GM10248 (cell line): ENCODE measurements at regions not wholly inside any gene's neighbourhood (a gene's known extent, or its start where the extent isn't known, plus 50 kb on each side); places are given as distances from the start of the nearest gene placed in this dataset.

Experiments
- CTCF ChIA-PET: fragments of 300-600 bp; sonication (Branson Sonifier 250); formaldehyde crosslinking; extraction: SDS; loops from one replicate; lab custom pipeline; 2021; ENCODE audit warnings: antibody characterized with exemption; lab: Yijun Ruan, JAX
- POLR2A ChIA-PET: fragments of 350-650 bp; sonication (Branson Sonifier 250); formaldehyde crosslinking; extraction: SDS; loops from one replicate; lab custom pipeline; 2020; ENCODE audit warnings: antibody characterized with exemption; lab: Yijun Ruan, JAX
- DNase-seq: peaks from one replicate; pipeline ENCODE4 v3.0.0; 2012; ENCODE audit errors: extremely low spot score
- CTCF ChIP-seq: IDR thresholded peaks from 2 replicates; pipeline ENCODE4 v1.5.1; 2012; ENCODE audit warnings: mild to moderate bottlenecking, low read depth; ENCODE audit errors: extremely low read depth, missing control alignments, control extremely low read depth

- ChIA-PET POLR2A (no interaction called here), CTCF (interaction anchor here (1.3 kb wide), 2 partner anchors 9 kb away, joined by 3 read pairs; no protein-coding TSS in a partner anchor)
Observed at GRCh38 chr10:130606001-130606405, 469.8 kb downstream of the GLRX3 start.

GRCh38 chr10:130607366-130607765 is 471.2 kb downstream of the GLRX3 start:
- DNase-seq = no peak
- no peak for TF ChIP-seq CTCF
- POLR2A ChIA-PET = no interaction called here
- CTCF ChIA-PET = interaction anchor here (1.1 kb wide), 1 partner anchor 53 kb away, joined by 3 read pairs; no protein-coding TSS in a partner anchor

More at GRCh38 chr10:130606001-130606405, 469.8 kb downstream of the GLRX3 start:
- no peak for DNase-seq
- TF ChIP-seq CTCF = no peak

- POLR2A ChIA-PET = no interaction called here
- TF ChIP-seq CTCF = no peak
- DNase-seq = no peak
- CTCF ChIA-PET = no interaction called here
Observed at GRCh38 chr10:130611239-130611638, 475.0 kb downstream of the GLRX3 start.

- no peak for DNase-seq
- ChIA-PET CTCF (interaction anchor here (0.9 kb wide), 1 partner anchor 9 kb away, joined by 3 read pairs; no protein-coding TSS in a partner anchor), POLR2A (no interaction called here)
- no peak for TF ChIP-seq CTCF
Observed at GRCh38 chr10:130615457-130615856, 479.3 kb downstream of the GLRX3 start.

- ChIA-PET POLR2A (no interaction called here), CTCF (no interaction called here)
- DNase-seq = no peak
- no peak for TF ChIP-seq CTCF
Observed at GRCh38 chr10:130617985-130618384, 481.8 kb downstream of the GLRX3 start.

- CTCF ChIA-PET = no interaction called here
- DNase-seq = no peak
- no peak for TF ChIP-seq CTCF
- POLR2A ChIA-PET = no interaction called here
Observed at GRCh38 chr10:130618647-130619046, 482.5 kb downstream of the GLRX3 start.
